ENCODE measurements at regions not wholly inside any gene's neighbourhood (a gene's known extent, or its start where the extent isn't known, plus 50 kb on each side); places are given as distances from the start of the nearest gene placed in this dataset.

- no peaks in the 10 kb centered on the region for H3K4me1 Mint-ChIP-seq
- ATAC-seq (ENCODE audit: low read depth) (no peak), DNase-seq (ENCODE audit: low spot score in 2 of 2) (no peak)
- H3K36me3 Mint-ChIP-seq = no peaks in the 10 kb centered on the region
- no peak overlapping the region for H3K4me3 Mint-ChIP-seq
- no peak overlapping the region for H3K27ac Mint-ChIP-seq
- peaks cover 10% of the 10 kb centered on the region for H3K9me3 Mint-ChIP-seq
- peaks cover 5% of the 10 kb centered on the region for H3K27me3 Mint-ChIP-seq
Measured at GRCh38 chr12:113622410-113622809, 150.7 kb upstream of the LHX5 start.

GRCh38 chr12:113620437-113620976, 148.8 kb upstream of the LHX5 start:
- peaks cover 6% of the 10 kb centered on the region for H3K9me3 Mint-ChIP-seq
- DNase-seq (ENCODE audit: low spot score in 2 of 2) (no peak), ATAC-seq (ENCODE audit: low read depth) (no peak)
- no peaks in the 10 kb centered on the region for H3K4me1 Mint-ChIP-seq
- H3K27me3 Mint-ChIP-seq = peaks cover 9% of the 10 kb centered on the region
- H3K36me3 Mint-ChIP-seq = no peaks in the 10 kb centered on the region
- H3K27ac Mint-ChIP-seq = no peak overlapping the region
- H3K4me3 Mint-ChIP-seq = no peak overlapping the region

- Mint-ChIP-seq H3K36me3 (no peaks in the 10 kb centered on the region), H3K27me3 (peaks cover 10% of the 10 kb centered on the region), H3K4me3 (no peak overlapping the region), H3K9me3 (peaks cover 1% of the 10 kb centered on the region), H3K4me1 (no peaks in the 10 kb centered on the region), H3K27ac (no peak overlapping the region)
- ATAC-seq (ENCODE audit: low read depth) (no peak), DNase-seq (ENCODE audit: low spot score in 2 of 2) (no peak)
Measured at GRCh38 chr12:113619202-113619601, 147.5 kb upstream of the LHX5 start.

- no peaks in the 10 kb centered on the region for H3K4me1 Mint-ChIP-seq
- H3K36me3 Mint-ChIP-seq = no peaks in the 10 kb centered on the region
- H3K27me3 Mint-ChIP-seq = peaks cover 17% of the 10 kb centered on the region
- DNase-seq (ENCODE audit: low spot score in 2 of 2) (no peak), ATAC-seq (ENCODE audit: low read depth) (no peak)
- H3K4me3 Mint-ChIP-seq = no peak overlapping the region
- H3K27ac Mint-ChIP-seq = no peak overlapping the region
- H3K9me3 Mint-ChIP-seq = peaks cover 1% of the 10 kb centered on the region
Measured at GRCh38 chr12:113613414-113613813, 141.7 kb upstream of the LHX5 start.

- ATAC-seq (ENCODE audit: low read depth) (no peak), DNase-seq (ENCODE audit: low spot score in 2 of 2) (no peak)
- Mint-ChIP-seq H3K27ac (no peak overlapping the region), H3K9me3 (peaks cover 4% of the 10 kb centered on the region), H3K4me3 (no peak overlapping the region), H3K4me1 (no peaks in the 10 kb centered on the region), H3K36me3 (no peaks in the 10 kb centered on the region), H3K27me3 (peaks cover 20% of the 10 kb centered on the region)
Measured at GRCh38 chr12:113612793-113613192, 141.1 kb upstream of the LHX5 start.

GRCh38 chr12:113612076-113612728, 140.5 kb upstream of the LHX5 start:
- no peak overlapping the region for H3K27ac Mint-ChIP-seq
- H3K36me3 Mint-ChIP-seq = no peaks in the 10 kb centered on the region
- no peaks in the 10 kb centered on the region for H3K4me1 Mint-ChIP-seq
- peaks cover 4% of the 10 kb centered on the region for H3K9me3 Mint-ChIP-seq
- ATAC-seq (ENCODE audit: low read depth) = no peak
- no peak overlapping the region for H3K4me3 Mint-ChIP-seq
- no peak for DNase-seq (ENCODE audit: low spot score in 2 of 2)
- peaks cover 20% of the 10 kb centered on the region for H3K27me3 Mint-ChIP-seq

GRCh38 chr12:113611652-113612051, 140.0 kb upstream of the LHX5 start:
- H3K4me3 Mint-ChIP-seq = no peak overlapping the region
- H3K9me3 Mint-ChIP-seq = peaks cover 4% of the 10 kb centered on the region
- H3K36me3 Mint-ChIP-seq = no peaks in the 10 kb centered on the region
- H3K4me1 Mint-ChIP-seq = no peaks in the 10 kb centered on the region
- DNase-seq (ENCODE audit: low spot score in 2 of 2) (no peak), ATAC-seq (ENCODE audit: low read depth) (no peak)
- no peak overlapping the region for H3K27ac Mint-ChIP-seq
- peaks cover 18% of the 10 kb centered on the region for H3K27me3 Mint-ChIP-seq

- peaks cover 4% of the 10 kb centered on the region for H3K9me3 Mint-ChIP-seq
- ATAC-seq (ENCODE audit: low read depth) = no peak
- no peak overlapping the region for H3K4me3 Mint-ChIP-seq
- peaks cover 19% of the 10 kb centered on the region for H3K27me3 Mint-ChIP-seq
- no peaks in the 10 kb centered on the region for H3K36me3 Mint-ChIP-seq
- no peak for DNase-seq (ENCODE audit: low spot score in 2 of 2)
- H3K27ac Mint-ChIP-seq = no peak overlapping the region
- no peaks in the 10 kb centered on the region for H3K4me1 Mint-ChIP-seq
Measured at GRCh38 chr12:113610698-113611097, 139.0 kb upstream of the LHX5 start.

- DNase-seq (ENCODE audit: low spot score in 2 of 2) (no peak), ATAC-seq (ENCODE audit: low read depth) (no peak)
- H3K4me3 Mint-ChIP-seq = no peak overlapping the region
- no peaks in the 10 kb centered on the region for H3K36me3 Mint-ChIP-seq
- H3K9me3 Mint-ChIP-seq = peaks cover 3% of the 10 kb centered on the region
- peaks cover 17% of the 10 kb centered on the region for H3K27me3 Mint-ChIP-seq
- no peaks in the 10 kb centered on the region for H3K4me1 Mint-ChIP-seq
- H3K27ac Mint-ChIP-seq = no peak overlapping the region
Measured at GRCh38 chr12:113609692-113610469, 138.2 kb upstream of the LHX5 start.

- DNase-seq (ENCODE audit: low spot score in 2 of 2) (no peak), ATAC-seq (ENCODE audit: low read depth) (no peak)
- Mint-ChIP-seq H3K27ac (no peak overlapping the region), H3K27me3 (peaks cover 12% of the 10 kb centered on the region), H3K36me3 (no peaks in the 10 kb centered on the region), H3K4me1 (no peaks in the 10 kb centered on the region), H3K9me3 (peaks cover 5% of the 10 kb centered on the region), H3K4me3 (no peak overlapping the region)
Measured at GRCh38 chr12:113604666-113605065, 133.0 kb upstream of the LHX5 start.

- Mint-ChIP-seq H3K9me3 (peaks cover 2% of the 10 kb centered on the region), H3K36me3 (no peaks in the 10 kb centered on the region), H3K4me1 (no peaks in the 10 kb centered on the region), H3K4me3 (no peak overlapping the region), H3K27me3 (peaks cover 9% of the 10 kb centered on the region), H3K27ac (no peak overlapping the region)
- no peak for DNase-seq (ENCODE audit: low spot score in 2 of 2)
- ATAC-seq (ENCODE audit: low read depth) = no peak
Measured at GRCh38 chr12:113601656-113602263, 130.1 kb upstream of the LHX5 start.

- ATAC-seq (ENCODE audit: low read depth) = no peak
- Mint-ChIP-seq H3K27me3 (peaks cover 12% of the 10 kb centered on the region), H3K4me1 (no peaks in the 10 kb centered on the region), H3K4me3 (no peak overlapping the region), H3K27ac (no peak overlapping the region), H3K36me3 (peaks cover 6% of the 10 kb centered on the region), H3K9me3 (peaks cover 8% of the 10 kb centered on the region)
- no peak for DNase-seq (ENCODE audit: low spot score in 2 of 2)
Measured at GRCh38 chr12:113598815-113599406, 127.2 kb upstream of the LHX5 start.

GRCh38 chr12:113594967-113595366, 123.3 kb upstream of the LHX5 start:
- Mint-ChIP-seq H3K27me3 (peaks cover 13% of the 10 kb centered on the region), H3K4me3 (no peak overlapping the region), H3K27ac (no peak overlapping the region)

GRCh38 chr12:113591480-113591974, 119.9 kb upstream of the LHX5 start:
- Mint-ChIP-seq H3K36me3 (peaks cover 12% of the 10 kb centered on the region), H3K4me1 (peaks cover 3% of the 10 kb centered on the region), H3K27ac (no peak overlapping the region), H3K4me3 (peak overlapping the region; percentile 43), H3K9me3 (peaks cover 17% of the 10 kb centered on the region), H3K27me3 (peaks cover 24% of the 10 kb centered on the region)
- peak; percentile 45 for ATAC-seq (ENCODE audit: low read depth)
- no peak for DNase-seq (ENCODE audit: low spot score in 2 of 2)

More at GRCh38 chr12:113594967-113595366, 123.3 kb upstream of the LHX5 start:
- peaks cover 3% of the 10 kb centered on the region for H3K4me1 Mint-ChIP-seq
- ATAC-seq (ENCODE audit: low read depth) (no peak), DNase-seq (ENCODE audit: low spot score in 2 of 2) (no peak)
- H3K36me3 Mint-ChIP-seq = peaks cover 8% of the 10 kb centered on the region
- H3K9me3 Mint-ChIP-seq = peaks cover 9% of the 10 kb centered on the region
